Gastroesophageal sphincter (tissue), 4 donors: ENCODE measurements at regions not wholly inside any gene's neighbourhood (a gene's known extent, or its start where the extent isn't known, plus 50 kb on each side); places are given as distances from the start of the nearest gene placed in this dataset.

Experiments used
- ATAC-seq: fragments of 150-250 bp; one replicate; pipeline ENCODE4 v1.9.1; 2016; ENCODE audit warnings: mild to moderate bottlenecking, moderate library complexity
- H3K27ac ChIP-seq, 4 donors: fragments of 200-600 bp; sonication (generic) in 3 of 4; 1 replicate in 3 of 4; 2 replicates in 1 of 4; pipeline ENCODE4 v1.5.1; 2016 to 2019
- H3K27me3 ChIP-seq: fragments of 200-600 bp; sonication (generic); one replicate; pipeline ENCODE4 v1.5.1; 2019
- H3K36me3 ChIP-seq, 2 donors: fragments of 200-600 bp; sonication (generic); one replicate each; pipeline ENCODE4 v1.5.1; 2019; ENCODE audit warnings: control low read depth in 1 of 2
- H3K4me1 ChIP-seq, 3 donors: fragments of 200-600 bp; sonication (generic); 1 replicate in 2 of 3; 2 replicates in 1 of 3; pipeline ENCODE4 v1.5.1; 2016 to 2019; ENCODE audit warnings: control low read depth in 2 of 3
- H3K4me3 ChIP-seq, 2 donors: fragments of 200-600 bp; sonication (generic); one replicate each; pipeline ENCODE4 v1.5.1; 2019; ENCODE audit warnings: mild to moderate bottlenecking in 1 of 2, moderate library complexity in 1 of 2
- H3K9me3 ChIP-seq, 3 donors: fragments of 200-600 bp; sonication (generic); one replicate each; pipeline ENCODE4 v1.5.1; 2017 to 2019; ENCODE audit warnings: control low read depth in 2 of 3
- EP300 ChIP-seq: sonication (generic); formaldehyde crosslinking; IDR thresholded peaks from one replicate; pipeline ENCODE4 v1.6.1; 2017; ENCODE audit warnings: antibody characterized with exemption, mild to moderate bottlenecking
- POLR2A ChIP-seq, 2 donors: fragments of 450-650 bp; IDR thresholded peaks; one replicate each; pipeline ENCODE4 v1.6.1; 2017; ENCODE audit warnings: antibody characterized with exemption in 2 of 2, mild to moderate bottlenecking in 2 of 2, moderate library complexity in 1 of 2
- POLR2AphosphoS5 ChIP-seq: sonication (generic); formaldehyde crosslinking; IDR thresholded peaks from one replicate; pipeline ENCODE4 v1.6.1; 2017; ENCODE audit warnings: antibody characterized with exemption
- WGBS, 2 donors: methylation state at CpG; one replicate each; pipeline ENCODE4 v1.1.5; 2018; ENCODE audit warnings: low coverage in 1 of 2; 5-methylcytosine and 5-hydroxymethylcytosine counted together
- TF ChIP-seq, protein P1 (sequence below), 4 experiments: fragments of 200-600 bp in 2 of 4; fragments of 450-650 bp in 2 of 4; sonication (generic) in 1 of 4; IDR thresholded peaks; one replicate each; pipeline ENCODE4 v1.5.1; 2017 to 2019; ENCODE audit warnings: antibody characterized with exemption in 4 of 4, mild to moderate bottlenecking in 2 of 4, moderate library complexity in 2 of 4

DNA sequence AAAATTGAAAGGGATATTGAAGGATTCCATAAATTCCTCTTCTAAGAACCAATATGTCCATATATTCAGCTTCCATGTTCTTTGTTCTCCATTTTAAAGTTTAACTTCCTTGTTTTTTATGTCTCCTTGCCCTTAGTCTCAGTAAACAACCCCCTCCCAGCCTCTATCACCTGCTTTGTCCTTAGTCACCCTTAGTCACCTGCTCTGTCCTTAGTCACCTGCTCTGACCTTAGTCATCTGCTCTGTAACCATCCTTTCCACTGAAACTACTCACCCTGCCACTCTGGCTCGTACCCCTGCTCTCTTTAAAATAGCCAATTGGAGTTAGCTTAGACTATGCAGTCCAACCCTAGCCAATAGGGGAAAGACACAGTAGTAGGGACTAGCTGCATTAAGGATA lies 136.2 kb upstream of the TMEM106B start:
- H3K4me1 ChIP-seq, result no peaks in the 10 kb centered on the region
- H3K27me3 ChIP-seq, result no peaks in the 10 kb centered on the region
- H3K36me3 ChIP-seq, result no peaks in the 10 kb centered on the region
- WGBS, 2 donors, result 70 to 85% methylated on average over 1 of the region's 1 CpG
- peaks cover 0 to 18% (median 0%) of the 10 kb centered on the region in 3 donors for H3K9me3 ChIP-seq
- no peak for ATAC-seq
- H3K4me3 ChIP-seq, result no peak overlapping the region
- TF ChIP-seq EP300, result no peak
- TF ChIP-seq, protein P1, sequence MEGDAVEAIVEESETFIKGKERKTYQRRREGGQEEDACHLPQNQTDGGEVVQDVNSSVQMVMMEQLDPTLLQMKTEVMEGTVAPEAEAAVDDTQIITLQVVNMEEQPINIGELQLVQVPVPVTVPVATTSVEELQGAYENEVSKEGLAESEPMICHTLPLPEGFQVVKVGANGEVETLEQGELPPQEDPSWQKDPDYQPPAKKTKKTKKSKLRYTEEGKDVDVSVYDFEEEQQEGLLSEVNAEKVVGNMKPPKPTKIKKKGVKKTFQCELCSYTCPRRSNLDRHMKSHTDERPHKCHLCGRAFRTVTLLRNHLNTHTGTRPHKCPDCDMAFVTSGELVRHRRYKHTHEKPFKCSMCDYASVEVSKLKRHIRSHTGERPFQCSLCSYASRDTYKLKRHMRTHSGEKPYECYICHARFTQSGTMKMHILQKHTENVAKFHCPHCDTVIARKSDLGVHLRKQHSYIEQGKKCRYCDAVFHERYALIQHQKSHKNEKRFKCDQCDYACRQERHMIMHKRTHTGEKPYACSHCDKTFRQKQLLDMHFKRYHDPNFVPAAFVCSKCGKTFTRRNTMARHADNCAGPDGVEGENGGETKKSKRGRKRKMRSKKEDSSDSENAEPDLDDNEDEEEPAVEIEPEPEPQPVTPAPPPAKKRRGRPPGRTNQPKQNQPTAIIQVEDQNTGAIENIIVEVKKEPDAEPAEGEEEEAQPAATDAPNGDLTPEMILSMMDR (IDR thresholded peaks at IDR 0.05), result no peak
- TF ChIP-seq POLR2A (IDR thresholded peaks at IDR 0.05), result no peak
- TF ChIP-seq POLR2AphosphoS5, result no peak
- H3K27ac ChIP-seq, result no peak overlapping the region

GRCh38 chr7:12080006-12080405 lies 131.1 kb upstream of the TMEM106B start:
- Histone ChIP-seq H3K9me3 (peaks cover 0 to 10% (median 0%) of the 10 kb centered on the region in 3 donors), H3K27ac (no peak overlapping the region), H3K36me3 (no peaks in the 10 kb centered on the region), H3K4me3 (no peak overlapping the region), H3K27me3 (no peaks in the 10 kb centered on the region), H3K4me1 (no peaks in the 10 kb centered on the region)
- TF ChIP-seq EP300 (no peak), POLR2A (IDR thresholded peaks at IDR 0.05) (no peak), POLR2AphosphoS5 (no peak)
- TF ChIP-seq, protein P1 (IDR thresholded peaks at IDR 0.05), result no peak
- 60 to 63% methylated on average over 3 of the region's 3 CpGs for WGBS, 2 donors
- no peak for ATAC-seq

DNA sequence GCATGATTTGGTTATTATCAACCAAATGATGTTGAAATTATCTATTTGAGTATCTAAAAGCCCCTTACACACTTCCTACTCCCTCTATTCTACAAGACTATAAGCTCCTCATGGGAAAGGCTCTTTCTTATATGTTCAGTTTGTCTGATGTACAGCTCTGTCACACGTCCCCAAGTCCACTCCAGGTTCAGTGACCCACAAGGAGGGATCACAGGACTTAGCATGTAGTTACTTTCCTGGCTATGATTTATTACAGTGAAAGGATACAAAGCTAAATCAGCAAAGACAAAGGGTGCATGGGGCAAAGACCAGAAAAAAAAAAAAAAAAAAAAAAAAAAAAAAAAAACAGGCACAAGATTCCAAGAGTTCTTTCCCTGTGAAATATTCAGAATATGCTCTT lies 125.6 kb upstream of the TMEM106B start:
- no peaks in the 10 kb centered on the region for H3K4me1 ChIP-seq
- TF ChIP-seq EP300 (no peak), POLR2AphosphoS5 (no peak), POLR2A (IDR thresholded peaks at IDR 0.05) (no peak)
- TF ChIP-seq, protein P1 (IDR thresholded peaks at IDR 0.05), result no peak
- no peaks in the 10 kb centered on the region for H3K36me3 ChIP-seq
- H3K27ac ChIP-seq, result no peak overlapping the region
- no peak for ATAC-seq
- no CpG with 5 or more reads among the region's 1 CpG for WGBS, 2 donors
- no peaks in the 10 kb centered on the region for H3K9me3 ChIP-seq
- H3K4me3 ChIP-seq, result no peak overlapping the region
- no peaks in the 10 kb centered on the region for H3K27me3 ChIP-seq

- Histone ChIP-seq H3K9me3 (no peaks in the 10 kb centered on the region), H3K4me1 (no peaks in the 10 kb centered on the region), H3K4me3 (no peak overlapping the region), H3K27me3 (no peaks in the 10 kb centered on the region), H3K36me3 (no peaks in the 10 kb centered on the region), H3K27ac (no peak overlapping the region)
- TF ChIP-seq POLR2AphosphoS5 (no peak), EP300 (no peak), POLR2A (IDR thresholded peaks at IDR 0.05) (no peak)
- TF ChIP-seq, protein P1 (IDR thresholded peaks at IDR 0.05), result no peak
- no peak for ATAC-seq
- 57% methylated on average over 6 of the region's 9 CpGs; no CpG with 5 or more reads in 1 of the 2 donors for WGBS, 2 donors
These were observed 120.9 kb upstream of the TMEM106B start for GRCh38 chr7:12089951-12090756.

DNA sequence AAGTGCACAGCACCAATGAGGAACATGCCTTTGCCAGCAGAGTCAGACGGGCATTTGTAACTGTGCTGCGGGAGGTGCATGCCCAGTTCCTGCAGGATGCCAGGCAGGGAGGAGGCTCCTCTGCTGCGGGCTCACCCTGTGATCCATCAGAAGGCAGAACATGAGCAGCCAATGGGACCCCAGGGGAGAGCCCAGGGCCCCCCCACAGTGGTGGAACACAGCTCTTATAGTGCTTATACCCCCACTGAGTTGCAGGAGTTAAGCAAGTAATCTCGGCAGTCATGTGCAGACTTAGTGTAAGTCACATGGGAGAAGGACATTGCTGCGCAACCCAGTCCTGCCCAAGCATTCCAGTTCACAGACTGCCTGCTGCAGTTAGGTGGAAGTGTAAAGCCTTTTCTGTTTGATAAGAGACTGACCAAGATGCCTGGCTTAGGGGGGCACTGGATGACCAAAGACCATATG lies 120.3 kb upstream of the TMEM106B start:
- H3K4me3 ChIP-seq, result no peak overlapping the region
- no CpG with 5 or more reads among the region's 5 CpGs for WGBS, 2 donors

More for the DNA sequence above, 120.3 kb upstream of the TMEM106B start:
- TF ChIP-seq, protein P1 (IDR thresholded peaks at IDR 0.05), result no peak
- TF ChIP-seq POLR2AphosphoS5, result no peak
- no peak for TF ChIP-seq EP300
- TF ChIP-seq POLR2A (IDR thresholded peaks at IDR 0.05), result no peak
- no peak for ATAC-seq
- no peaks in the 10 kb centered on the region for H3K27me3 ChIP-seq
- no peaks in the 10 kb centered on the region for H3K9me3 ChIP-seq
- H3K36me3 ChIP-seq, result no peaks in the 10 kb centered on the region
- no peak overlapping the region for H3K27ac ChIP-seq
- H3K4me1 ChIP-seq, result no peaks in the 10 kb centered on the region
